C4-2B (cell line): ENCODE measurements at regions not wholly inside any gene's neighbourhood (a gene's known extent, or its start where the extent isn't known, plus 50 kb on each side); places are given as distances from the start of the nearest gene placed in this dataset.

ENCODE experiments used
- CTCF ChIP-seq: fragments of 450-650 bp; conservative IDR thresholded peaks from 2 replicates; pipeline ENCODE4 v1.5.1; 2017; ENCODE audit warnings: mild to moderate bottlenecking
- ZFX ChIP-seq: fragments of 450-650 bp; IDR thresholded peaks from 2 replicates; pipeline ENCODE4 v1.6.1; 2017

DNA sequence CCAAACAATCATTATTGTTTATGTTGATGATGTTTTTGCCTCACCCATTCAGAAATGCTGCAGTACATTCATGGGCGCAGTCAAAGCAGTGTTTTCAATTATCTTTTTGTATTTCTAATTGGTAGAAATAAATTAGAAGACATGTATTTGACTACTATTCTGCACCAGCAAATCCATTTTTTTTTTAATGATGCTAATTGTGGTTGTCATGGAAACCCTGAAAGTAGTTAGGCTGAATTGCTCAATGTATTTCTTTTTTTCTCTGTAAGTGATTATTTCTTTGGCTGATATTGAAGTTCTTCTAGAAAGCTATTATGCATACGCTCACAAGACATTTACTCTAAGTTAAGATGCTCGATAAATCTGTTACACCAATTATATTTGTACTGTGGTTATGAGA is 101.2 kb downstream of the RFC3 start:
- no peak for TF ChIP-seq CTCF
- no peak for TF ChIP-seq ZFX
